Activated T-cell treated with anti-CD3 and anti-CD28 coated beads, Interleukin-2, amount 50 U/mL, for 48 hours (primary cell): ENCODE measurements at regions not wholly inside any gene's neighbourhood (a gene's known extent, or its start where the extent isn't known, plus 50 kb on each side); places are given as distances from the start of the nearest gene placed in this dataset.

ENCODE experiments used
- DNase-seq, 2 experiments: peaks; one replicate each; pipeline ENCODE4 v3.0.0-alpha.2; 2020

- DNase-seq: no peak
Observed at GRCh38 chr16:73510852-73511251, 462.9 kb upstream of the ZFHX3 start.

DNA sequence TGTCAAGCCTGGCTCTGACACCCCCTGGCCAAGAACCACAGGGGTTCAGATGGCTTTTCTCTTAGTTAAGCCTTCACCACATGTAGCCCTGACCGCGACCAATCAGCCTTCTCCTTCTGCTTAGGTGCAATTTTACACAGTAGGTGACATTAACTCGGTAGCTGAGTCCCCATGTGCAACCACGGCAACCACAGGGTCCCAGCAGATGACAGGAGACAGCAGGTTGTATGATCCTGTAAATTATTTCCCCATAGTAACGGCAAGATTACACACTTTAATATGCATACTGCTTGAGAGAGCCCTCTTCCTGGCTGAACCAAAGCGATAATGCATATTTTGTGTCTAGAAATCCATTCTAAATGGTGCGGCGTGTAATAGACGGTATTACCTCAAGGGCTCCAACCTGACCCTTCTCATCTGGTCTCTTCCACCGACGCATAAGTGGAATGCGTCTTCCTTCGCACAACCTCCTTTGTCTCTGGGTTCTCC is 458.7 kb upstream of the ZFHX3 start:
- DNase-seq: no peak

- no peak for DNase-seq
Observed at GRCh38 chr16:73505577-73505976, 457.6 kb upstream of the ZFHX3 start.

DNA sequence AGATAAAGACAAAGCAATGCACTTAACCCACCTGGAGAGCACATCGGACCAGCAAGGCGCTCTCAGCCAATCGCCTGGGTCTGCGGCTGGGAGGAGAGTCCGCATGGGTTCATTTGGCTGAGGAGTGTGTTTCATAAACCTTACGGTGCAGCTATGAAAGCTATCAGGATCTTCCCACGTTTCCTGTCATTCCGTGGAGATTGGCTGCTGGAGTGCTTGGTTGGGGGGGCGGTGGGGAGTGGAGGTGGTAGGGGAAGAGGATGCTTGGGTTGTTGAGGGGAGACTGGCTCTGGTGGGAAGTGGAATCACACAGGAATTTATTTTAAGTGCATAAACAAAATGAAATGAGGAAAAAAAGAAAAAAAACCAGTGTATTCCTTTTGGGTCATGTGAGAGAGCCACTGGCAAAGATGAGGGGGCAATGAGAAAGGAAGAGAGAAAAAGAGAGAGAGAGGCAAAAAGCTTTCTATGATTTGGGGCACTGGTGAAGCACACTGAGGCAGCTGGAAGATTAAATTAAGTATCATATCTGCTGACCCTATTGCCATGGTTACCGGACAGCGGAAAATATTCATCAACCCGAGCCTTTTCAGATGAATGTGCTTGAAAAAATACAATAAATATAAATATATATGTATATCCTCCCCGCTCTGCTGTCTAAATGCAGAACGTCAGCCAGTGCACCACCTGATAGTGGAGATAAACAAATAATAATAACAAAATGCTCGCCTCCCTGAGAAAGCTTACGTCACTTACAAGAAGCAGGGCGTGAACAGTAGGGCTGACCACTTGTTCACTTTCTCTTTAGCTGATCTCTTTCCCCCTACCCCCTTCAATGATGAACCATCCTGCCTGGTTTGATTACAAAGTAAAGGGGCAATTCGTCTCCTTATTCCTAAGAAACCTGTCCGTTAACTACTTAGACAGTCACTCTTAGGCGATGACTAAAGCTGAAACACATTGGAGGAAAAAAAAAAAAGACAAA is 457.0 kb upstream of the ZFHX3 start:
- DNase-seq: no peak

GRCh38 chr16:73503093-73503492 is 455.2 kb upstream of the ZFHX3 start:
- DNase-seq: no peak

DNA sequence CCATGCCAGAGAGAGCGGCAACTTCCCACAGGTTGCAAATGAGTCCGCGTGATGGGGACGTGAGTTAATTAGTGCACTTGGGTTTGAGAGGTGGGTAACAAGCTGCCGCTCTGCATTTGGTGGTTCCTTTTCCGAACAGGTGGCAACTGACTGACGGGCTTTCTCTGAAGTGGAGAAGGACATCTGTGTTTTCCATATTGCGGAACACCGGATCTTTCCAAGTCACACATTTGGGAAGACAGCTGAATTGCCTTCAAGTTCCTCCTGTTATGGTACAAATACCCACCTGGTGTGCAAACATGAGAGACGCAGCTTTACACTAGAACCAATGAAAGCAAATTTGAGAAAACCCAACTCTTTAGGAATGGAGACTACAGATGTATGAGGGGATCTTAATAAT is 451.3 kb upstream of the ZFHX3 start:
- no peak for DNase-seq

DNA sequence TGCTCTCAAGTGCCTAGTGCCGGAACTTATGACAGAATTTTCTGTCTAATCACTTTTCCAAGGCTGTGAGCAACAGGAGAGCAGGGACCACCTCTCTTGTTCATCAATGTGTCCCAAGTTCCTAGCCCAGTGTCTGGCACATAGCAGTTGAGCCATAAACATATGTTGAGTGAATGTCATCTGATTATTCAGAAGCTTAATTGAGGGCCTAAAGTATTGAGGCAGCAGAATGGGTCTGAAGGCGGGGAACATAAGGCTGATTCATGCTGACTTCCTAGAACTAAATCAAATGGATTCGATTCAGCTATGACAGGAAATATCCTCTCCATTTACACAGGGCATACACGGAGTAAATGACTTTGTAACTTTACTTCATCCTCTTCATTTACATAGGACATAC is 438.0 kb upstream of the ZFHX3 start:
- no peak for DNase-seq

DNA sequence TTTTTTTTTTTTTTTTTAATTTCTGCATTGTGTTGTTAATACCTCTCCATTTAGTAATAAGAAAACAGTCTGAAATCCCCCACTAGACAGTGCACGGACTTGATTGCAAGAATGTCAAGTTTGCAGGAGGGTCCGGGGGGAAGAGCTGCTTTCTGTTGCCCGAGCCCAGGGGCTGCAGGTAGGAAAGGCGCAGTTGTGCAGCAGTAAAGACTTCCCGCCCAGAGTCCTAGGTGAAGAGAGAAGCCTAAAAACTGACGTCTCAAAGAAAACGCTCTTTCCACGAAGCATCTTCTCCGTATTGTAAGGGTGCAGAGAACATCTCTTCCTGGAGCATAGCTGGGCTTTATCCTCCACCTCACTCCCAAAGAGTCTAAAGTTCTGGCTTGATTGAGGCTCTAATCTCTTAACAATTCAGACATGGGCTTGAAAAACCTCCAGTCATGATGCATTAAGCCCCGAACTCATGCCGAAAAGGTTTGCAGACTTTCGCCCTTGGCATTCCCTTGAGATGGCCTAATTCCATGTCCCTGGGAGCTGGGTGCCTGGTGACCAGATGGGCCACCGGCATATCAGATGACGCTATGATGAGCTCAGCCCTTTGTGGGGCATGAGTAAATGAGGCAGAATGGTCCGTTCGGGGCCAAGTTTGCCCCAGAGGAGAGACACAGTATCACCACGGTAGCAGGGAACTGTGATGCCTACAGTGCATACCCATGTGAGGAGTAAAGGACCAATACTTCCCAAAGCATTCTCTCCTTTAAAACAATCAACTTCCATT is 436.2 kb upstream of the ZFHX3 start:
- DNase-seq: no peak

- DNase-seq: no peak
Observed at GRCh38 chr16:73483076-73483791, 435.3 kb upstream of the ZFHX3 start.

- DNase-seq: no peak
Observed at GRCh38 chr16:73482310-73482709, 434.4 kb upstream of the ZFHX3 start.

DNA sequence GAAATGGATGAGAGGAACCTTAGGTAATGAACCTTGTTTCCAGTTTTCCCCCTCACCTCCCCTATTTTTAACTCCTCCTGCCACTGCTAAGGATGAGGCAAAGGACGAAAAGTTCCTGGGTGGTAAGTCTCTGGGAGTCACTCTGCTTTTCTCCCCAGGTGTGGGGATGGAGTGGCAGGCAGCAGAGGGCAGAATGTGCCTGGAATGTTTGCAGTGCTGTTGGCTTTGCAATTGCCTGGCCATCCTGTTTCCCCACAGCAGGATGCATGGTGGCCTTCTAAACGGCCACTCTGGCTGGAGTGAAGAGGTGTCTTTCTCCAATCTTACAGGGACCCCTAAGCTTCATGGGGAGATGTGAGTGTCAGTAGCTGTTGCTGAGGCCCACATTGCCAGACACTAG is 432.5 kb upstream of the ZFHX3 start:
- no peak for DNase-seq

DNA sequence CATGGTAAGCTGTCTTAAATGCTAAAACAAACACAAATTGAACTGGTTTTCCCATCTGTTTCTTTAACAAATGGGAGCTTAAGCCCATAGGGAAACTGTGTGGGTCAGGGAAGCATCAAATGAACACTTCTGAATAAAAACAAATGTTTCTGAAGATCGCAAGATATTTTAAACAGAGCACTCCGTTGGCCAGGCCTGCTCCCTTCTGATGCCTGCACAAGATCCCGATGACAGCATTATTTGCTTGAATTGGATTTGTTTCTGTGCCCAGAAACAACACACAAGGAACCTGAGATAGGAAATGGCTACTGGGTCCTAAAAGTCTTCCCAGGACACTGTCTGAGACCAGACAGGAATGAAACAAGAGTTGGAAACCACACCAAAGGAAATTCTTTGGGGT is 425.8 kb upstream of the ZFHX3 start:
- no peak for DNase-seq

GRCh38 chr16:73464834-73465233 is 416.9 kb upstream of the ZFHX3 start:
- DNase-seq: no peak

DNA sequence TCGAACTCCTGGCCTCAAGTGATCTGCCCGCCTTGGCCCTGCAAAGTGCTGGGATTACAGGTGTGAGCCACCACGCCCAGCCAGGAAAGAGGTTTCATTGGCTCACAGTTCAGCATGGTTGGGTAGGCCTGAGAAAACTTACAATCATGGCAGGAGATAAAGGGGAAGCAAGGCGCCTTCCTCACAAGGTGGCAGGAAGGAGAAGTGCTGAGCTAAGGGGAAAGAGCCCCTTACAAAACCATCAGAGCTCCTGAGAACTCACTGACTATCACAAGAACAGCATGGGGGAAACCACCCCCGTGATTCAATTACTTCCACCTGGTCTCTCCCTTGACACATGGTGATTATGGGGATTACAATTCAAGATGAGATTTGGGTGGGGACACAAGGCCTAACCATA is 411.7 kb upstream of the ZFHX3 start:
- no peak for DNase-seq

- no peak for DNase-seq
Observed at GRCh38 chr16:73457851-73458250, 409.9 kb upstream of the ZFHX3 start.

DNA sequence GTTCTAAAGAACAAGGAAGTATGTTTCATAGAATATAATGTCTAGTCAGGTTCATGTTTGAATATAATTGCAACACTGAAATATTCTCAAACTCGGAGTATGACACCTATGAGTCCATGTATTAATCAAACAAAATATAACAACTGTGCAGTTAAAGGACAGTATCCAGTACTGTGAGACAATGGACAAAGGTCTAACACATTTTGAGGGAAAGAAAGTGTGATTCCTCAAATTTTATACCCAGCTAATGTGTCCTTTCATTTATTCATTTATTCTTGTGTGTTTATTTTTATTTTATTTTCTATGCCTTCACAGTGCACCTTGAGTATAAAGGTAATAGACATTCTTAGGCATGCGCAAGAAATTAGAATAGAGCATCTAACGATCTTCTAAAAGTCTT is 401.0 kb upstream of the ZFHX3 start:
- DNase-seq: no peak

DNA sequence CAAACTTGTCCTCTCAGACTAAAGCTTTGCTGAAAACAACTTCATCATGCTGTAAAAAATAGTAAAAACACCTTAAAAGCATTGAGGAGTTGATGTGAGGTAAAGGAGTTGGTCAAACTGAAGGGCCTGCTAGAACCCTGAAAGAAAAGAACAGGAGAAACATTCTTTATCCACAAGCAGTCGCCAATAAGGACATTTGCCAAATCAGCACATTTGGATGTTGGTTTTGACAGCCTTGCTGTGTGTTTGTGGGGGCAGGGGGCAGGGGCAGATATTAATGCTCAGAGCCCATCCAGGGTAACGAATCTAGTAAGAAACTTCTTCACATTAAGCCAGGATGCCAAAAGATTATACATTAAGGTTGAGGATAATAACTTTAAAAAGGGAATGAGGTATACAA is 399.9 kb upstream of the ZFHX3 start:
- no peak for DNase-seq

DNA sequence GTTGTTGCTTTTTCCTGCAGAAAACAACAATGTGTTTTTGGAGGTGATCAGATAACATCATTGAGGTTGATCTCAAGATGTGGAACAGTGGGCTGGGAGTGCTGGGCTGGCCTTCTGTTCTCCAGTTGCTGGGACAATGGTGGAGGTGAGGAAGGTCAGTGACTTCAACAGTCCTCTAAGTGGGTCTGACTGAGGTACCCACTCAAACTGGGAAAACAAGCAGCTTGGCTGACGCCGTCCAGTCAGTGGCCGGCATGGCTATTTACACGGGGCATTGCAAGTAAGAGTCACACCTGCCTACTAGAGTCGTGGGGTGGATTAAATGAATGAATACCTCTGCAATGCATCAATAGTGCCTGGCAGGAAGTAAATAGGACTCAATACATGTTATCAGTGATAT is 386.7 kb upstream of the ZFHX3 start:
- no peak for DNase-seq

- no peak for DNase-seq
Observed at GRCh38 chr16:73433731-73434307, 385.9 kb upstream of the ZFHX3 start.

- no peak for DNase-seq
Observed at GRCh38 chr16:73432850-73433730, 385.2 kb upstream of the ZFHX3 start.

DNA sequence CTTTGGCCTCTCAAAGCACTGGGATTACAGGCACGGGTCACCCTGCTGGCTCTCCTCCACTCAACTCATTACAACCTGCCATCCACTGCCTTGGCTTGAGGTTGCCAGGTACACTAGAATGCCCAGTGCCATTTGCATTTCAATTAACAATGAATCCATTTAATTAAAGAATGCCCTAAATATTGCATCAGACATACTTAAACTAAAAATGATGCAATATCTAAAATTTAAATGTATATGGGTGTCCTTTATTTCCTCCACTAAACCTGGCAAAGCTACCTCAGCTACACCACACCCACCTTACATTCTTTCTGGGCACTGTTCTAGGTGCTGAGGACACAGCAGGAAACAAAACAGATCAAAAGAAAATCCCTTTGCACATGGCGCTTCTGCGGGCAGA is 382.2 kb upstream of the ZFHX3 start:
- DNase-seq: no peak

- DNase-seq: no peak
Observed at GRCh38 chr16:73428121-73428520, 380.2 kb upstream of the ZFHX3 start.
